Effector memory CD8-positive, alpha-beta T cell (primary cell): ENCODE measurements at regions not wholly inside any gene's neighbourhood (a gene's known extent, or its start where the extent isn't known, plus 50 kb on each side); places are given as distances from the start of the nearest gene placed in this dataset.

Experiments
- ATAC-seq: fragments of 150-1000 bp; cut with Tn5 transposase; replicated peaks from 2 replicates; pipeline ENCODE4 v1.10.0; 2021; ENCODE audit warnings: mild to moderate bottlenecking, moderate library complexity
- DNase-seq, 3 experiments: peaks; one replicate each; pipeline ENCODE4 v3.0.0; 2021
- H3K27ac Mint-ChIP-seq, 2 donors: one replicate each; pipeline ENCODE4 v1.8.0; 2022; ENCODE audit warnings: mild to moderate bottlenecking in 2 of 2, mixed read lengths in 2 of 2, moderate library complexity in 2 of 2
- H3K27me3 Mint-ChIP-seq, 2 donors: one replicate each; pipeline ENCODE4 v1.8.0; 2022; ENCODE audit warnings: mixed read lengths in 2 of 2
- H3K36me3 Mint-ChIP-seq: one replicate; pipeline ENCODE4 v1.8.0; 2022; ENCODE audit warnings: mild to moderate bottlenecking, moderate library complexity, mixed read lengths; ENCODE audit not compliant: insufficient read depth
- H3K4me1 Mint-ChIP-seq, 2 donors: one replicate each; pipeline ENCODE4 v1.8.0; 2022; ENCODE audit warnings: low read depth in 2 of 2, mixed read lengths in 2 of 2
- H3K4me3 Mint-ChIP-seq, 2 donors: one replicate each; pipeline ENCODE4 v1.8.0; 2022; ENCODE audit warnings: mild to moderate bottlenecking in 2 of 2, mixed read lengths in 2 of 2, moderate library complexity in 2 of 2
- H3K9me3 Mint-ChIP-seq, 2 donors: one replicate each; pipeline ENCODE4 v1.8.0; 2022; ENCODE audit warnings: mixed read lengths in 2 of 2

GRCh38 chr11:15757048-15757698 is 599.2 kb downstream of the SOX6 start:
- Mint-ChIP-seq H3K9me3 (peaks cover 6 to 17% of the 10 kb centered on the region in 2 donors), H3K27me3 (peaks cover 5 to 7% of the 10 kb centered on the region in 2 donors), H3K4me1 (no peaks in the 10 kb centered on the region), H3K4me3 (no peak overlapping the region), H3K27ac (no peak overlapping the region), H3K36me3 (no peaks in the 10 kb centered on the region)
- ATAC-seq (no peak), DNase-seq (no peak)

GRCh38 chr11:15758857-15759465 is 597.4 kb downstream of the SOX6 start:
- peaks cover 5 to 7% of the 10 kb centered on the region in 2 donors for H3K27me3 Mint-ChIP-seq
- H3K4me3 Mint-ChIP-seq, result no peak overlapping the region
- ATAC-seq (no peak), DNase-seq (no peak)
- H3K4me1 Mint-ChIP-seq, result no peaks in the 10 kb centered on the region
- peaks cover 2 to 14% of the 10 kb centered on the region in 2 donors for H3K9me3 Mint-ChIP-seq
- no peak overlapping the region for H3K27ac Mint-ChIP-seq
- H3K36me3 Mint-ChIP-seq, result no peaks in the 10 kb centered on the region

DNA sequence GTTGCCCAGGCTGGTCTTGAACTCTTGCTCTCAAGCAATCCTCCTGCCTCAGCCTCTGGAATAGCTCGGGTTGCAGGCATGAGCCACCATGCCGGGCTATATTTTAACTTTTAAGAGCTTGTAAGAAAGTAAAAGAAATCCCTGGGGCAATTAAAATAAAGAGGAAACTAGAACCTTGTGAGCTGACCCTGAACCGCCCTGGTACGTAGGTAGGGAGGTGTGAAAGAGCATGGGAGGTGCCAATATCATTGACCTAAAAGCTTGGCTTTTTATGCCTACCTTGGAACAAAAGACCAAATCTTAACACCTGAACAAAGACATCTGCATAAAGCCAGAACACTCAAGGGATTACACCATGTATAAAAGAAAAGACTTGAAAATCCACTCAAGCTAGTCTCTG is 595.1 kb downstream of the SOX6 start:
- Mint-ChIP-seq H3K27me3 (peaks cover 5 to 7% of the 10 kb centered on the region in 2 donors), H3K9me3 (peaks cover 0 to 10% of the 10 kb centered on the region in 2 donors), H3K4me3 (no peak overlapping the region), H3K27ac (no peak overlapping the region), H3K4me1 (no peaks in the 10 kb centered on the region), H3K36me3 (no peaks in the 10 kb centered on the region)
- ATAC-seq, result no peak
- DNase-seq, result no peak

DNA sequence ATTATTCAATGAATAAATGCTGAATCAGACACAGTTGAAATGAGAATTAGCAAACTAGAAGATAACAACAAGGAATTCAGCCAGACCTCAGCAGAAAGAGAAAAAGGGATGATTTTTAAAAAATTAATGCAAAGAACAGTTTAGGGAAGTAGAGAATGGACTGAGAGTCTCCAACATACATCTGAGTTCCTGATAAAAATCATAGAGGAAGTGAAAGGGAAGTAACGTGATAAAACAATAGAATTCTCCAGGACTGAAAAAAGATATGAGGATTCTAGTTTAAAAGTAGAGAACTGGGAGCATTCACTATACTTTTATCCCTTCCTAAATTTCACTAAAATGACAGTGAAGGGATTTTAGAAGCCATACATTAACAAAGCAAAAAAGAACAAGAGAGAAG is 592.0 kb downstream of the SOX6 start:
- no peak for ATAC-seq
- H3K4me3 Mint-ChIP-seq, result no peak overlapping the region
- H3K27ac Mint-ChIP-seq, result no peak overlapping the region
- H3K27me3 Mint-ChIP-seq, result peaks cover 0 to 7% of the 10 kb centered on the region in 2 donors
- peaks cover 0 to 7% of the 10 kb centered on the region in 2 donors for H3K9me3 Mint-ChIP-seq
- H3K4me1 Mint-ChIP-seq, result no peaks in the 10 kb centered on the region
- no peaks in the 10 kb centered on the region for H3K36me3 Mint-ChIP-seq
- no peak for DNase-seq

- Mint-ChIP-seq H3K27me3 (peaks cover 0 to 7% of the 10 kb centered on the region in 2 donors), H3K27ac (no peak overlapping the region), H3K4me3 (no peak overlapping the region), H3K4me1 (no peaks in the 10 kb centered on the region), H3K9me3 (peaks cover 0 to 7% of the 10 kb centered on the region in 2 donors), H3K36me3 (no peaks in the 10 kb centered on the region)
- DNase-seq (no peak), ATAC-seq (no peak)
Observed at GRCh38 chr11:15764948-15765347, 591.4 kb downstream of the SOX6 start.

- no peak for DNase-seq
- H3K4me1 Mint-ChIP-seq, result no peaks in the 10 kb centered on the region
- peaks cover 0 to 6% of the 10 kb centered on the region in 2 donors for H3K9me3 Mint-ChIP-seq
- peaks cover 0 to 4% of the 10 kb centered on the region in 2 donors for H3K27me3 Mint-ChIP-seq
- ATAC-seq, result no peak
- no peaks in the 10 kb centered on the region for H3K36me3 Mint-ChIP-seq
- H3K27ac Mint-ChIP-seq, result no peak overlapping the region
- no peak overlapping the region for H3K4me3 Mint-ChIP-seq
Observed at GRCh38 chr11:15765530-15765929, 590.8 kb downstream of the SOX6 start.

- no peak overlapping the region for H3K27ac Mint-ChIP-seq
Observed at GRCh38 chr11:15768321-15768720, 588.0 kb downstream of the SOX6 start.

DNA sequence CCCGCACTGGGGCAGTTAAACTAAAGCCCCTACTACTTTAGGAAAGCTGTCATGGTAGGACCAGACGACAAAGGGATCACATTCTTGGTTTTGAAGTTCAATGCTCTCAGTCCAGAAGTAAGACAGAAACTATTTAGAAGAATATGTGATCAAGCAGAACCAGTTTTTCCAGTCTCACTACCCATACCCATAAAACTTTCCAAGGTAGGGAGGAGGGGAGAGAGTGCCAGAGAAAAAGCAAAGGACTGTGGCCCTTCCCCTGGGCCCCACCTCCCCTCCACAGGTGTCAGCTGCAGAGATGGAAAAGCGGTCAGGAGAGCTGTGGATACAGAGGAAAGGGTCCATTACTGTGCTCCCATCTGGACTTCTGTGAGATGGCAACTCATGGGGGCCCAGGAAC is 587.1 kb downstream of the SOX6 start:
- no peaks in the 10 kb centered on the region for H3K36me3 Mint-ChIP-seq
- no peaks in the 10 kb centered on the region for H3K4me1 Mint-ChIP-seq
- no peak for ATAC-seq
- peaks cover 0 to 3% of the 10 kb centered on the region in 2 donors for H3K9me3 Mint-ChIP-seq
- no peak overlapping the region for H3K27ac Mint-ChIP-seq
- no peaks in the 10 kb centered on the region for H3K27me3 Mint-ChIP-seq
- no peak for DNase-seq
- H3K4me3 Mint-ChIP-seq, result no peak overlapping the region

More at GRCh38 chr11:15768321-15768720, 588.0 kb downstream of the SOX6 start:
- H3K36me3 Mint-ChIP-seq, result no peaks in the 10 kb centered on the region
- no peaks in the 10 kb centered on the region for H3K27me3 Mint-ChIP-seq
- H3K9me3 Mint-ChIP-seq, result peaks cover 0 to 3% of the 10 kb centered on the region in 2 donors
- no peak overlapping the region for H3K4me3 Mint-ChIP-seq
- ATAC-seq, result no peak
- DNase-seq, result no peak
- H3K4me1 Mint-ChIP-seq, result no peaks in the 10 kb centered on the region

DNA sequence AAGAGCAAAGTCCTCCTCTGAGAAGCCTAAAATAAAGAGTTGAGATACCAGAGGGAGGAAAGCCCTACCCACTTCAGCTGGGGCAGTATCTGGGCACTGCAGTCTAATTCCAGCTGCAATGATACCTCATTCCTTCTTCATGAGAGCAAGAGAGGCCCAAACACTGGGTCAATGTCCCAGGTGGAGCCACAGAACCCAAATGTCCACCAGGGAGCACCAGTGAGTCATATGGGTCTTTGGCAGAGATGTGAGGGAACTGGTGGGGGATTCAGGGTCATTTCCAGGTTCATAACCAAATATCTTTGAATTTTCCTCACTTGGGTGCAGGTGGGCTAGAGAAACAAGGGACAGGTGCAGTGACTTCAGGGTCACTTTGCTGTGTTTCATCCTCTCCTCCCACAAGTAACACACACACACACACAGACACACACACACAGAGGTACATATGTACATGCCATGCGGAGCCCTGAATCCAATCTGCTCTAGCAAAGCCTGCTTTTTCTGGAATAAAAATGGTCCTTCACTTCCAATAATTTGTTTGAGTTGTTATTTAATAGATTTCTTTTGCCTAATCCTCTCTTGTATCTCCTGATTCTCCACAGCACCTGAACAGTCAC is 585.4 kb downstream of the SOX6 start:
- no peaks in the 10 kb centered on the region for H3K36me3 Mint-ChIP-seq
- DNase-seq, result no peak
- no peak for ATAC-seq
- H3K27ac Mint-ChIP-seq, result no peak overlapping the region
- H3K9me3 Mint-ChIP-seq, result peaks cover 0 to under 1% of the 10 kb centered on the region in 2 donors
- no peak overlapping the region for H3K4me3 Mint-ChIP-seq
- H3K27me3 Mint-ChIP-seq, result no peaks in the 10 kb centered on the region
- H3K4me1 Mint-ChIP-seq, result no peaks in the 10 kb centered on the region

- Mint-ChIP-seq H3K9me3 (no peaks in the 10 kb centered on the region), H3K4me3 (no peak overlapping the region), H3K36me3 (no peaks in the 10 kb centered on the region), H3K27me3 (no peaks in the 10 kb centered on the region), H3K4me1 (no peaks in the 10 kb centered on the region), H3K27ac (no peak overlapping the region)
- ATAC-seq, result no peak
- DNase-seq, result no peak
Observed at GRCh38 chr11:15772547-15772946, 583.8 kb downstream of the SOX6 start.

- no peak overlapping the region for H3K4me3 Mint-ChIP-seq
- DNase-seq, result no peak
- no peaks in the 10 kb centered on the region for H3K4me1 Mint-ChIP-seq
- H3K36me3 Mint-ChIP-seq, result no peaks in the 10 kb centered on the region
- H3K9me3 Mint-ChIP-seq, result no peaks in the 10 kb centered on the region
- ATAC-seq, result no peak
- no peaks in the 10 kb centered on the region for H3K27me3 Mint-ChIP-seq
- H3K27ac Mint-ChIP-seq, result no peak overlapping the region
Observed at GRCh38 chr11:15772981-15773380, 583.4 kb downstream of the SOX6 start.

GRCh38 chr11:15773476-15774387 is 582.6 kb downstream of the SOX6 start:
- H3K4me3 Mint-ChIP-seq, result no peak overlapping the region
- no peaks in the 10 kb centered on the region for H3K36me3 Mint-ChIP-seq
- H3K4me1 Mint-ChIP-seq, result no peaks in the 10 kb centered on the region
- ATAC-seq, result no peak
- no peaks in the 10 kb centered on the region for H3K27me3 Mint-ChIP-seq
- peaks cover 0 to 3% of the 10 kb centered on the region in 2 donors for H3K9me3 Mint-ChIP-seq
- no peak overlapping the region for H3K27ac Mint-ChIP-seq
- no peak for DNase-seq

DNA sequence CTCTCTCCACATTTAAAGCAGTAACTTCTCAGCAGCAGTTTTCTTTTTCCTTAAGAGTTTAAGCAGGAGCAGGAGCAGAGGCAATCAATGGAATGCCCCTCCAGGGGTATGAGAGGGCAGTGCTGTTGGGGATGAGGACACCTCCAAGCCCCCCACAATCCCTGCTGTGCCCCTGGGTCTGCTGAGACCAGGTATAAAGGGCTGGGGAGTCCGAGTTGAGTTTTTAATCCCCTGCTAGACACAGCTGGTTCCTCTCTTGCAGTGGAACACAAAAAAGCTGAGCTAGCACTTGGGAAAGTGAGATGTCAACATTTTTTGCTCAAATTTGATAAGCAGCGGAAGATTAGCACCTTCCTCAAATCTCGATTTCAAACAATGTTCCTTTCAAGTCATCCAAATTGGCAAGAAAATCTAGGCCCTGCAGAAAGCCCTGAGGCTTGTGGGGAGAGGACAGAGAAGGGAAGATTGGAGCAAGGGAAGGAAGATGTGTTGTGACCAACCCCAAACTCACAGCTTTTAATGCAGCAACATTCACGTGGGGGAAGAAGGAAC is 581.9 kb downstream of the SOX6 start:
- Mint-ChIP-seq H3K9me3 (peaks cover 0 to 4% of the 10 kb centered on the region in 2 donors), H3K27ac (no peak overlapping the region), H3K36me3 (no peaks in the 10 kb centered on the region), H3K4me1 (no peaks in the 10 kb centered on the region), H3K4me3 (no peak overlapping the region), H3K27me3 (no peaks in the 10 kb centered on the region)
- no peak for DNase-seq
- no peak for ATAC-seq
